ENCODE measurements at regions not wholly inside any gene's neighbourhood (a gene's known extent, or its start where the extent isn't known, plus 50 kb on each side); places are given as distances from the start of the nearest gene placed in this dataset.

DNA sequence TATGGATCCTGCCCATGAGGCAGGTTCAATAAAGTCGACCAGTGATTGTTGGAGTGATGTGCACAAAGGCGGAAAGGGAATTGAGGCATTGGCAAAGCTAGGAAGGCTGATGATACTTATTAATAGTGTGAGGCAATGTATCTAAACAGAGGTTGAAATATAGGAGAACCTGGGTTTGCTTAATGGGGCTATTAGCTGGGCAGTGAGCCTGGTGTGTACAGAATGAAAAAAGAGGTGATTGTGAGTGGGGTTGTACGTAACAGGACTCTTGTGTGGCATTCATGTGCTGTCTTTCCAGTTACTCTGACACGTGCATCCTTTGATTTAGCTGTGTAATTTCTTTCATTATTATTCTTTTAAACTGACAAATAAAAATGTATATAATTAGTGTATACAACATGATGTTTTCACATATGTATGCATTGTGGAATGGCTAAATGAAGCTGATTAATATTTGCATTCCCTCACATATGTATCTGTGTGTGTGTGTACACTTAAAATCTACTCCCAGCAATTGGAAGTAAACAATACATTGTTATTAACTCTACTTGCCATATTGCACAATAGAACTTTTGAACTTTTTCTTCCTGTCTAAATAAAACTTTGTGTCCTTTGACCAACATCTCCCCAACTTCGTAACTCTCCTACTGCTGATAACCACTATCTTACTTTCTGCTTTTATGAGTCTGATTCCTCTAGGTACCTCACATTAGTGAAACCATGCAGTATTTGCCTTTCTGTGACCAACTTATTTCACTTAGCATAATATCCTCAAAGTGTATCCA lies 220.5 kb upstream of the SLC35B3 start:
- Histone ChIP-seq H3K4me3 (ENCODE audit: low read length) (no peak overlapping the region), H3K9me3 (ENCODE audit: control insufficient read depth, insufficient read depth, low read length) (peaks cover 8% of the 10 kb centered on the region), H3K27me3 (ENCODE audit: control insufficient read depth, insufficient read depth, low read length) (no peaks in the 10 kb centered on the region), H3K4me1 (ENCODE audit: control insufficient read depth, insufficient read depth, low read length) (no peaks in the 10 kb centered on the region), H3K27ac (ENCODE audit: low read length) (no peak overlapping the region), H3K36me3 (ENCODE audit: control insufficient read depth, insufficient read depth, low read length) (no peaks in the 10 kb centered on the region)
- H3K36me3 Mint-ChIP-seq: no peaks in the 10 kb centered on the region
- H3K27ac Mint-ChIP-seq: no peak overlapping the region
- no peaks in the 10 kb centered on the region for H3K4me1 Mint-ChIP-seq
- peaks cover 14 to 18% of the 10 kb centered on the region in 2 donors for H3K9me3 Mint-ChIP-seq
- WGBS (ENCODE audit: insufficient coverage): 84% methylated on average over 4 of the region's 5 CpGs
- H3K4me3 Mint-ChIP-seq: no peak overlapping the region
- H3K27me3 Mint-ChIP-seq (ENCODE audit: low read depth in 2 of 2): no peaks in the 10 kb centered on the region
- intact Hi-C loops (cut with micrococcal nuclease): no loop called here
- ATAC-seq: no peak
- TF ChIP-seq, protein P1, sequence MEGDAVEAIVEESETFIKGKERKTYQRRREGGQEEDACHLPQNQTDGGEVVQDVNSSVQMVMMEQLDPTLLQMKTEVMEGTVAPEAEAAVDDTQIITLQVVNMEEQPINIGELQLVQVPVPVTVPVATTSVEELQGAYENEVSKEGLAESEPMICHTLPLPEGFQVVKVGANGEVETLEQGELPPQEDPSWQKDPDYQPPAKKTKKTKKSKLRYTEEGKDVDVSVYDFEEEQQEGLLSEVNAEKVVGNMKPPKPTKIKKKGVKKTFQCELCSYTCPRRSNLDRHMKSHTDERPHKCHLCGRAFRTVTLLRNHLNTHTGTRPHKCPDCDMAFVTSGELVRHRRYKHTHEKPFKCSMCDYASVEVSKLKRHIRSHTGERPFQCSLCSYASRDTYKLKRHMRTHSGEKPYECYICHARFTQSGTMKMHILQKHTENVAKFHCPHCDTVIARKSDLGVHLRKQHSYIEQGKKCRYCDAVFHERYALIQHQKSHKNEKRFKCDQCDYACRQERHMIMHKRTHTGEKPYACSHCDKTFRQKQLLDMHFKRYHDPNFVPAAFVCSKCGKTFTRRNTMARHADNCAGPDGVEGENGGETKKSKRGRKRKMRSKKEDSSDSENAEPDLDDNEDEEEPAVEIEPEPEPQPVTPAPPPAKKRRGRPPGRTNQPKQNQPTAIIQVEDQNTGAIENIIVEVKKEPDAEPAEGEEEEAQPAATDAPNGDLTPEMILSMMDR (IDR thresholded peaks at IDR 0.05): no peak
- no peak for DNase-seq

DNA sequence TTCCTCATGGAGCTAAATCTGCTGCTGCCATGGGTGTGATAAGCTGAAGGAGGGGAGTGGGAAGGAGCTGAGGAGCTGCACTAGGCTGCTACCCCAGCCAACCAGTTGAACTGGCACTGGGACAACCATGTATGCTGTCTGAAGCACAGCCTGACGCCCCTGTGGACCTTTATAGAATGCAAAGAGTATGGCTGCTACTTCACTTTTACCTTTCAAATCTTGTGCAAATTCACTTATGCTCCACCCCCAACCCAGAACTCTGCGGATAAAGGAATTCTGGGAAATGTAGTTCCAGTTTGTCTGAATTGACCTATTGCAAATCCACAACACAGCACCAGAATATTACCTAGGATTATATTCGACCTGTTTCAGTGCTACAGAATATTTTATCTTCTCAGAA lies 217.4 kb upstream of the SLC35B3 start:
- TF ChIP-seq, protein P1 (IDR thresholded peaks at IDR 0.05): no peak

DNA sequence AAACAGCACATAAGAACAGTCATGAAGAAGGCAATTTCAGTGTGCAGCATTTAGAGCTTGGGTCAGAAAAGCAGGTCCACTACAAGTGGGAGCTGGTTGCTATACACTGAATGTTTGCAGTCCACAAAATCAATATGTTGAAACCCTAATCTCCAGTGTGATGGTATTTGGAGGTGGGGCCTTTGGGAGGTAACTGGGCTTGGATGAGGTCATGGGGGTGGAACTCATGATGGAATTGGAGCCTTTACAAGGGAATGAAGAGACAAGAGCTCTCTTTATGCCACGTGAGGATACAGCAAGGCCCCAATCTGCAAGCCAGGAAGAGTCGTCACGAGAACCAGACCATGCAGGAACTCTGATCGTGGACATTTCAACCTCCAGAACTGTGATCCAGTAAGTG lies 216.7 kb upstream of the SLC35B3 start:
- Mint-ChIP-seq H3K27me3 (ENCODE audit: low read depth in 2 of 2) (no peaks in the 10 kb centered on the region), H3K36me3 (no peaks in the 10 kb centered on the region), H3K27ac (no peak overlapping the region), H3K4me1 (no peaks in the 10 kb centered on the region), H3K4me3 (no peak overlapping the region), H3K9me3 (peaks cover 15 to 30% of the 10 kb centered on the region in 2 donors)
- intact Hi-C loops (cut with micrococcal nuclease): no loop called here
- TF ChIP-seq, protein P1 (IDR thresholded peaks at IDR 0.05): no peak
- Histone ChIP-seq H3K4me1 (ENCODE audit: control insufficient read depth, insufficient read depth, low read length) (no peaks in the 10 kb centered on the region), H3K9me3 (ENCODE audit: control insufficient read depth, insufficient read depth, low read length) (peaks cover 3% of the 10 kb centered on the region), H3K4me3 (ENCODE audit: low read length) (no peak overlapping the region), H3K27me3 (ENCODE audit: control insufficient read depth, insufficient read depth, low read length) (no peaks in the 10 kb centered on the region), H3K27ac (ENCODE audit: low read length) (no peak overlapping the region), H3K36me3 (ENCODE audit: control insufficient read depth, insufficient read depth, low read length) (no peaks in the 10 kb centered on the region)
- 82% methylated on average over 4 of the region's 4 CpGs for WGBS (ENCODE audit: insufficient coverage)
- DNase-seq (no peak), ATAC-seq (no peak)

More for the DNA sequence above, 217.4 kb upstream of the SLC35B3 start:
- no peaks in the 10 kb centered on the region for H3K36me3 Mint-ChIP-seq
- no peak overlapping the region for H3K27ac Mint-ChIP-seq
- intact Hi-C loops (cut with micrococcal nuclease): no loop called here
- Histone ChIP-seq H3K27me3 (ENCODE audit: control insufficient read depth, insufficient read depth, low read length) (no peaks in the 10 kb centered on the region), H3K27ac (ENCODE audit: low read length) (no peak overlapping the region), H3K4me3 (ENCODE audit: low read length) (no peak overlapping the region), H3K9me3 (ENCODE audit: control insufficient read depth, insufficient read depth, low read length) (peaks cover 3% of the 10 kb centered on the region), H3K4me1 (ENCODE audit: control insufficient read depth, insufficient read depth, low read length) (no peaks in the 10 kb centered on the region), H3K36me3 (ENCODE audit: control insufficient read depth, insufficient read depth, low read length) (no peaks in the 10 kb centered on the region)
- ATAC-seq (no peak), DNase-seq (no peak)
- no peaks in the 10 kb centered on the region for H3K4me1 Mint-ChIP-seq
- no peaks in the 10 kb centered on the region for H3K27me3 Mint-ChIP-seq (ENCODE audit: low read depth in 2 of 2)
- H3K9me3 Mint-ChIP-seq: peaks cover 15 to 29% of the 10 kb centered on the region in 2 donors
- WGBS (ENCODE audit: insufficient coverage): 66% methylated on average over 3 of the region's 3 CpGs
- H3K4me3 Mint-ChIP-seq: no peak overlapping the region

DNA sequence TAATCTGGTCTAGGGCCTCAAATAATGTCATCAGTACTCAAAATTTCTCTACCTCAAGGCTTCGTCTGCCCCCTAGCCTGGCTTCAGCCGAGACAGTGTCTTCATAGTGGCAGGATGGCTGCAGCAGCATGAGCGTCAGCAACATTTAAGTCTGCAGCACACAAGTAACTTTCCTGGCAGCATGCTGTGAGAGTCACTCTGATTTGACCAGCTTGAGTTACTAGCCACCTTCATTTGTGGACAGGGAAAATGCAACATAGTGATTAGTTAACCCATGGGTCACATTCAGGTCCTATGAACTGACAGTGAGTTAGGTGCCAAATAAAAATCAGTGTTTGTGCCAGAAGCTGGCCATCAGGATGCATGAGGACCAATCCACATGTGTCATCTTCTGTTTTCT lies 209.9 kb upstream of the SLC35B3 start:
- no peak overlapping the region for H3K27ac Mint-ChIP-seq
- H3K4me3 ChIP-seq (ENCODE audit: low read length): no peak overlapping the region
- no peaks in the 10 kb centered on the region for H3K9me3 ChIP-seq (ENCODE audit: control insufficient read depth, insufficient read depth, low read length)
- intact Hi-C loops (cut with micrococcal nuclease): no loop called here
- H3K4me1 Mint-ChIP-seq: no peaks in the 10 kb centered on the region
- TF ChIP-seq, protein P1 (IDR thresholded peaks at IDR 0.05): no peak
- H3K27me3 Mint-ChIP-seq (ENCODE audit: low read depth in 2 of 2): no peaks in the 10 kb centered on the region
- peaks cover 7% of the 10 kb centered on the region for H3K36me3 Mint-ChIP-seq
- ATAC-seq (no peak), DNase-seq (no peak)
- no peak overlapping the region for H3K27ac ChIP-seq (ENCODE audit: low read length)
- no peaks in the 10 kb centered on the region for H3K27me3 ChIP-seq (ENCODE audit: control insufficient read depth, insufficient read depth, low read length)
- peaks cover 16 to 24% of the 10 kb centered on the region in 2 donors for H3K9me3 Mint-ChIP-seq
- H3K4me1 ChIP-seq (ENCODE audit: control insufficient read depth, insufficient read depth, low read length): no peaks in the 10 kb centered on the region
- WGBS (ENCODE audit: insufficient coverage): 88% methylated on average over 3 of the region's 3 CpGs
- H3K36me3 ChIP-seq (ENCODE audit: control insufficient read depth, insufficient read depth, low read length): no peaks in the 10 kb centered on the region
- no peak overlapping the region for H3K4me3 Mint-ChIP-seq

Measured in natural killer cell (primary cell).